AG09319 (cell line): ENCODE measurements at regions not wholly inside any gene's neighbourhood (a gene's known extent, or its start where the extent isn't known, plus 50 kb on each side); places are given as distances from the start of the nearest gene placed in this dataset.

Experiments
- DNase-seq: peaks from one replicate; pipeline ENCODE4 v3.0.0-alpha.2; 2010; ENCODE audit warnings: low read depth; ENCODE audit errors: extremely low read depth
- CTCF ChIP-seq: IDR thresholded peaks from 2 replicates; pipeline ENCODE4 v1.5.1; 2011; ENCODE audit warnings: low read depth, mild to moderate bottlenecking, inconsistent platforms, low read length, moderate library complexity

GRCh38 chr1:234922987-234923386, 205.7 kb downstream of the TOMM20 start:
- no peak for TF ChIP-seq CTCF
- no peak for DNase-seq

GRCh38 chr1:234921266-234922062, 207.2 kb downstream of the TOMM20 start:
- no peak for DNase-seq
- no peak for TF ChIP-seq CTCF

GRCh38 chr1:234920843-234921140, 207.8 kb downstream of the TOMM20 start:
- no peak for DNase-seq
- no peak for TF ChIP-seq CTCF

GRCh38 chr1:234920136-234920842, 208.3 kb downstream of the TOMM20 start:
- TF ChIP-seq CTCF, result no peak
- DNase-seq, result no peak

GRCh38 chr1:234918961-234919761, 209.5 kb downstream of the TOMM20 start:
- DNase-seq, result no peak
- TF ChIP-seq CTCF, result no peak

GRCh38 chr1:234918181-234918841, 210.3 kb downstream of the TOMM20 start:
- DNase-seq, result no peak
- no peak for TF ChIP-seq CTCF
